ENCODE measurements at regions not wholly inside any gene's neighbourhood (a gene's known extent, or its start where the extent isn't known, plus 50 kb on each side); places are given as distances from the start of the nearest gene placed in this dataset.
A peak's percentile ranks its signal among the peaks of the same experiment; 100 is the strongest.

DNA sequence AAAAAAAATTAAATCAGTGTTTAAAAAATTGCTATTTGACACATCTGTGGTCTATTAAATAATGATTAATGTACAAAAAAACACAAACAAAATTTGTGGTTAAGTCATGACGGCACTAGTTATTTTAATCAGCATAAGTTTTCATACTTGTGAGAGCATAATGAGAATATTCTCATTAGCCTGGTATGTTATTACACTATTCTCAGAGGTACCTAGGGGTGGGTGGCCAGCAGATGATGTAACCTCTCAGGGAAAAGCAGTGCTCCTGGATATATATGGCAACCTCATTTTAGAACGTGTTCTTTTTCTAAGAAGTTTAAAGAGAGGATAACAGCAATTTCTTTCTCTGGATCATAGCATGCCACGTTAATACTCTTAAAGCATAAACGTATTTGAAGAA is 109.2 kb downstream of the GJA1 start:
- H3K79me2 ChIP-seq (ENCODE audit: control insufficient read depth, insufficient read depth, low read length), result no peaks in the 10 kb centered on the region
- SMC1A ChIA-PET (ENCODE audit: uncharacterized antibody, unreplicated experiment), result no interaction called here
- in situ Hi-C loops (cut with MboI) (no loop called here), intact Hi-C loops (cut with micrococcal nuclease; ENCODE audit: unreplicated experiment) (no loop called here)
- H3K4me1 ChIP-seq (ENCODE audit: control insufficient read depth, insufficient read depth, low read length), result no peaks in the 10 kb centered on the region
- no peaks in the 10 kb centered on the region for H3K27me3 ChIP-seq (replicated peaks in 1 of 2; ENCODE audit: control insufficient read depth in 2 of 2, insufficient read depth in 2 of 2, low read length in 1 of 2)
- CTCF ChIA-PET, result no interaction called here
- 0 out of 2 replicates have a peak, but pooled peaks have one; percentile 17 for TF ChIP-seq MTA2 (IDR thresholded peaks at IDR 0.05; ENCODE audit: low read depth)
- no peak for TF ChIP-seq SMARCA5 (IDR thresholded peaks at IDR 0.05)
- 25% methylated on average over 4 of the region's 4 CpGs for WGBS (ENCODE audit: insufficient coverage, insufficient replicate concordance, low lambda C conversion rate, missing lambda C conversion rate)
- RAD21 ChIA-PET (ENCODE audit: unreplicated experiment), result no interaction called here
- H4K20me1 ChIP-seq (ENCODE audit: control insufficient read depth, insufficient read depth), result no peaks in the 10 kb centered on the region
- no peak overlapping the region for H3K27ac ChIP-seq (ENCODE audit: control insufficient read depth, insufficient read depth)
- H3K36me3 ChIP-seq (ENCODE audit: control insufficient read depth in 2 of 2, insufficient read depth in 2 of 2, low read length in 1 of 2), result no peaks in the 10 kb centered on the region
- POLR2A ChIA-PET, result no interaction called here
- no peak overlapping the region for H3K9ac ChIP-seq (ENCODE audit: control insufficient read depth, insufficient read depth, low read length)
- H2AFZ ChIP-seq (ENCODE audit: control insufficient read depth, low read depth, low read length), result no peak overlapping the region
- FAIRE-seq, result no peak
- no peak overlapping the region for H3K4me2 ChIP-seq (ENCODE audit: control insufficient read depth, insufficient read depth)
- no peak overlapping the region for H3K4me3 ChIP-seq
- no TSS peak for BruUV-seq (replicated peaks)
- H3K9me3 ChIP-seq (replicated peaks; ENCODE audit: control insufficient read depth, insufficient read depth, low read length), result no peaks in the 10 kb centered on the region
- DNase-seq (ENCODE audit: low read depth, low spot score), result no peak
- ATAC-seq, result no peak

DNA sequence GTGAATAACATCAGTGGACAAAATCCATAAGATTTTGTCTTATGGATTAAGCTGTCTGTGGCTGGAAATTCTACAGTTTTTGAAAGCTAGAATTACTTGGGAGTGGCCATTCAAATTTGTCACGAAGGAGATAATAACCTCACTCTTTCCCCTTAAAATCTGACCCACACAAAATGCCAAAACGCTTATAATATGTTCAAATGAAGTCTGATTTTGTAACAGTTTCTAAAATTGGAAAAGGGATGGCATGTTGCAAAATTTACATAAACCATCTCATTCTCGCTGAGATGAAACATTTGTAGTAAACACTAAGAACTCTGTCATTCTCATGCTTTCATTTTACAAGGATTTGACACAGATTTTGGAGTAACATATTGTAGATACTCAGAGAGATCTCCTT is 112.7 kb downstream of the GJA1 start:
- H3K27me3 ChIP-seq (replicated peaks in 1 of 2; ENCODE audit: control insufficient read depth in 2 of 2, insufficient read depth in 2 of 2, low read length in 1 of 2), result no peaks in the 10 kb centered on the region
- RAD21 ChIA-PET (ENCODE audit: unreplicated experiment), result no interaction called here
- H3K27ac ChIP-seq (ENCODE audit: control insufficient read depth, insufficient read depth), result no peak overlapping the region
- no peak for FAIRE-seq
- no peak overlapping the region for H2AFZ ChIP-seq (ENCODE audit: control insufficient read depth, low read depth, low read length)
- SMC1A ChIA-PET (ENCODE audit: uncharacterized antibody, unreplicated experiment), result interaction anchor here (1.1 to 1.5 kb wide), 2 partner anchors 11 to 115 kb away, joined by 4 read pairs; no protein-coding TSS in a partner anchor
- H4K20me1 ChIP-seq (ENCODE audit: control insufficient read depth, insufficient read depth), result no peaks in the 10 kb centered on the region
- intact Hi-C loops (cut with micrococcal nuclease; ENCODE audit: unreplicated experiment) (no loop called here), in situ Hi-C loops (cut with MboI) (no loop called here)
- H3K4me1 ChIP-seq (ENCODE audit: control insufficient read depth, insufficient read depth, low read length), result no peaks in the 10 kb centered on the region
- no peaks in the 10 kb centered on the region for H3K9me3 ChIP-seq (replicated peaks; ENCODE audit: control insufficient read depth, insufficient read depth, low read length)
- WGBS (ENCODE audit: insufficient coverage, insufficient replicate concordance, low lambda C conversion rate, missing lambda C conversion rate), result 0% methylated on average over 3 of the region's 3 CpGs
- no peak overlapping the region for H3K4me3 ChIP-seq
- no peak overlapping the region for H3K9ac ChIP-seq (ENCODE audit: control insufficient read depth, insufficient read depth, low read length)
- H3K36me3 ChIP-seq (ENCODE audit: control insufficient read depth in 2 of 2, insufficient read depth in 2 of 2, low read length in 1 of 2), result no peaks in the 10 kb centered on the region
- no peak for ATAC-seq
- no peak overlapping the region for H3K4me2 ChIP-seq (ENCODE audit: control insufficient read depth, insufficient read depth)
- POLR2A ChIA-PET, result no interaction called here
- H3K79me2 ChIP-seq (ENCODE audit: control insufficient read depth, insufficient read depth, low read length), result no peaks in the 10 kb centered on the region
- no TSS peak for BruUV-seq (replicated peaks)
- CTCF ChIA-PET, result no interaction called here
- no peak for DNase-seq (ENCODE audit: low read depth, low spot score)
- TF ChIP-seq BRCA1 (IDR thresholded peaks at IDR 0.05; ENCODE audit: low read depth, low read length) (no peak), SREBF1 (IDR thresholded peaks at IDR 0.05; ENCODE audit: low read length) (no peak), IRF4 (IDR thresholded peaks at IDR 0.05; ENCODE audit: low read depth, low read length) (no peak), SREBF2 (IDR thresholded peaks at IDR 0.05; ENCODE audit: low read length) (no peak), STAT1 (conservative IDR thresholded peaks at IDR 0.05) (no peak), FOXM1 (IDR thresholded peaks at IDR 0.05; ENCODE audit: low read depth, low read length) (no peak), BACH1 (IDR thresholded peaks at IDR 0.05; ENCODE audit: borderline replicate concordance) (no peak), MEF2A (IDR thresholded peaks at IDR 0.05; ENCODE audit: insufficient read depth, low read depth, low read length) (no peak), STAT3 (IDR thresholded peaks at IDR 0.05; ENCODE audit: low read depth, low read length) (no peak), EZH2 (IDR thresholded peaks at IDR 0.05; ENCODE audit: borderline replicate concordance, control insufficient read depth, low read depth, low read length) (no peak), GATAD2B (conservative IDR thresholded peaks at IDR 0.05; ENCODE audit: low read depth) (no peak)
- TF ChIP-seq, protein P1, sequence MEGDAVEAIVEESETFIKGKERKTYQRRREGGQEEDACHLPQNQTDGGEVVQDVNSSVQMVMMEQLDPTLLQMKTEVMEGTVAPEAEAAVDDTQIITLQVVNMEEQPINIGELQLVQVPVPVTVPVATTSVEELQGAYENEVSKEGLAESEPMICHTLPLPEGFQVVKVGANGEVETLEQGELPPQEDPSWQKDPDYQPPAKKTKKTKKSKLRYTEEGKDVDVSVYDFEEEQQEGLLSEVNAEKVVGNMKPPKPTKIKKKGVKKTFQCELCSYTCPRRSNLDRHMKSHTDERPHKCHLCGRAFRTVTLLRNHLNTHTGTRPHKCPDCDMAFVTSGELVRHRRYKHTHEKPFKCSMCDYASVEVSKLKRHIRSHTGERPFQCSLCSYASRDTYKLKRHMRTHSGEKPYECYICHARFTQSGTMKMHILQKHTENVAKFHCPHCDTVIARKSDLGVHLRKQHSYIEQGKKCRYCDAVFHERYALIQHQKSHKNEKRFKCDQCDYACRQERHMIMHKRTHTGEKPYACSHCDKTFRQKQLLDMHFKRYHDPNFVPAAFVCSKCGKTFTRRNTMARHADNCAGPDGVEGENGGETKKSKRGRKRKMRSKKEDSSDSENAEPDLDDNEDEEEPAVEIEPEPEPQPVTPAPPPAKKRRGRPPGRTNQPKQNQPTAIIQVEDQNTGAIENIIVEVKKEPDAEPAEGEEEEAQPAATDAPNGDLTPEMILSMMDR (IDR thresholded peaks at IDR 0.05 in 2 of 3, conservative IDR thresholded peaks at IDR 0.05 in 1 of 3; ENCODE audit: control insufficient read depth in 2 of 3, extremely low read depth in 1 of 3, insufficient read depth in 1 of 3, low read depth in 3 of 3, low read length in 3 of 3), result no peak
- TF ChIP-seq, protein P2, sequence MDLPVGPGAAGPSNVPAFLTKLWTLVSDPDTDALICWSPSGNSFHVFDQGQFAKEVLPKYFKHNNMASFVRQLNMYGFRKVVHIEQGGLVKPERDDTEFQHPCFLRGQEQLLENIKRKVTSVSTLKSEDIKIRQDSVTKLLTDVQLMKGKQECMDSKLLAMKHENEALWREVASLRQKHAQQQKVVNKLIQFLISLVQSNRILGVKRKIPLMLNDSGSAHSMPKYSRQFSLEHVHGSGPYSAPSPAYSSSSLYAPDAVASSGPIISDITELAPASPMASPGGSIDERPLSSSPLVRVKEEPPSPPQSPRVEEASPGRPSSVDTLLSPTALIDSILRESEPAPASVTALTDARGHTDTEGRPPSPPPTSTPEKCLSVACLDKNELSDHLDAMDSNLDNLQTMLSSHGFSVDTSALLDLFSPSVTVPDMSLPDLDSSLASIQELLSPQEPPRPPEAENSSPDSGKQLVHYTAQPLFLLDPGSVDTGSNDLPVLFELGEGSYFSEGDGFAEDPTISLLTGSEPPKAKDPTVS (IDR thresholded peaks at IDR 0.05; ENCODE audit: low read depth, low read length), result no peak
- TF ChIP-seq, protein P3, sequence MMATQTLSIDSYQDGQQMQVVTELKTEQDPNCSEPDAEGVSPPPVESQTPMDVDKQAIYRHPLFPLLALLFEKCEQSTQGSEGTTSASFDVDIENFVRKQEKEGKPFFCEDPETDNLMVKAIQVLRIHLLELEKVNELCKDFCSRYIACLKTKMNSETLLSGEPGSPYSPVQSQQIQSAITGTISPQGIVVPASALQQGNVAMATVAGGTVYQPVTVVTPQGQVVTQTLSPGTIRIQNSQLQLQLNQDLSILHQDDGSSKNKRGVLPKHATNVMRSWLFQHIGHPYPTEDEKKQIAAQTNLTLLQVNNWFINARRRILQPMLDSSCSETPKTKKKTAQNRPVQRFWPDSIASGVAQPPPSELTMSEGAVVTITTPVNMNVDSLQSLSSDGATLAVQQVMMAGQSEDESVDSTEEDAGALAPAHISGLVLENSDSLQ (IDR thresholded peaks at IDR 0.05), result no peak

All from GM12878 (cell line).